Ishikawa (cell line): ENCODE measurements at regions not wholly inside any gene's neighbourhood (a gene's known extent, or its start where the extent isn't known, plus 50 kb on each side); places are given as distances from the start of the nearest gene placed in this dataset.

ENCODE experiments used
- CEBPB ChIP-seq: IDR thresholded peaks from 2 replicates; pipeline ENCODE4 v1.6.1; 2012
- EP300 ChIP-seq: IDR thresholded peaks from 2 replicates; pipeline ENCODE4 v1.6.1; 2012; ENCODE audit warnings: borderline replicate concordance
- MAX ChIP-seq: IDR thresholded peaks from 2 replicates; pipeline ENCODE4 v1.6.1; 2012
- RAD21 ChIP-seq: IDR thresholded peaks from 2 replicates; pipeline ENCODE4 v1.6.1; 2012; ENCODE audit warnings: low read depth
- TAF1 ChIP-seq: IDR thresholded peaks from 2 replicates; pipeline ENCODE4 v1.6.1; 2012; ENCODE audit warnings: low read depth, mild to moderate bottlenecking
- YY1 ChIP-seq: IDR thresholded peaks from 2 replicates; pipeline ENCODE4 v1.6.1; 2012; ENCODE audit warnings: low read depth

GRCh38 chr11:112529071-112529470 is 268.4 kb upstream of the PLET1 start:
- no peak for TF ChIP-seq RAD21
- no peak for TF ChIP-seq CEBPB
- TF ChIP-seq MAX: no peak
- TF ChIP-seq YY1: no peak
- TF ChIP-seq TAF1: no peak
- no peak for TF ChIP-seq EP300
